HEK293T (cell line): ENCODE measurements at regions not wholly inside any gene's neighbourhood (a gene's known extent, or its start where the extent isn't known, plus 50 kb on each side); places are given as distances from the start of the nearest gene placed in this dataset.

Experiments used
- CTCF ChIA-PET: fragments of 350-600 bp; formaldehyde crosslinking; extraction: SDS; loops from one replicate; lab custom pipeline; 2021; ENCODE audit warnings: antibody characterized with exemption, inconsistent platforms; lab: Yijun Ruan, JAX
- POLR2A ChIA-PET: fragments of 350-600 bp; formaldehyde crosslinking; extraction: SDS; loops from one replicate; lab custom pipeline; 2020; ENCODE audit warnings: antibody characterized with exemption, inconsistent platforms; lab: Yijun Ruan, JAX
- DNase-seq: peaks from one replicate; pipeline ENCODE4 v3.0.0; 2012; ENCODE audit warnings: mixed read lengths; ENCODE audit errors: extremely low spot score
- ARNT ChIP-seq: fragments of 450-650 bp; IDR thresholded peaks from 2 replicates; pipeline ENCODE4 v1.6.1; 2017; ENCODE audit warnings: mild to moderate bottlenecking
- BHLHE40 ChIP-seq: fragments of 450-650 bp; IDR thresholded peaks from 2 replicates; pipeline ENCODE4 v1.6.1; 2016; ENCODE audit warnings: mild to moderate bottlenecking, moderate library complexity, borderline replicate concordance
- CTBP1 ChIP-seq: fragments of 450-650 bp; IDR thresholded peaks from 2 replicates; pipeline ENCODE4 v1.6.1; 2016; ENCODE audit warnings: borderline replicate concordance
- ELF4 ChIP-seq: fragments of 450-650 bp; IDR thresholded peaks from 2 replicates; pipeline ENCODE4 v1.6.1; 2017; ENCODE audit warnings: antibody characterized with exemption
- FOXA1 ChIP-seq: fragments of 450-650 bp; IDR thresholded peaks from 2 replicates; pipeline ENCODE4 v1.6.1; 2016; ENCODE audit warnings: mild to moderate bottlenecking
- FOXK2 ChIP-seq: fragments of 450-650 bp; IDR thresholded peaks from 2 replicates; pipeline ENCODE4 v1.6.1; 2016; ENCODE audit warnings: mild to moderate bottlenecking
- FOXM1 ChIP-seq: fragments of 450-650 bp; IDR thresholded peaks from 2 replicates; pipeline ENCODE4 v1.6.1; 2017; ENCODE audit warnings: mild to moderate bottlenecking, borderline replicate concordance
- HDGF ChIP-seq: fragments of 450-650 bp; IDR thresholded peaks from 2 replicates; pipeline ENCODE4 v1.6.1; 2017; ENCODE audit warnings: antibody characterized with exemption, borderline replicate concordance
- L3MBTL2 ChIP-seq: fragments of 450-650 bp; conservative IDR thresholded peaks from 2 replicates; pipeline ENCODE4 v1.6.1; 2016; ENCODE audit warnings: mild to moderate bottlenecking
- LEF1 ChIP-seq: fragments of 450-650 bp; IDR thresholded peaks from 2 replicates; pipeline ENCODE4 v1.6.1; 2017; ENCODE audit warnings: mild to moderate bottlenecking, borderline replicate concordance
- NFRKB ChIP-seq: fragments of 450-650 bp; IDR thresholded peaks from 2 replicates; pipeline ENCODE4 v1.6.1; 2016; ENCODE audit warnings: mild to moderate bottlenecking, moderate library complexity
- SP1 ChIP-seq: fragments of 450-650 bp; IDR thresholded peaks from 2 replicates; pipeline ENCODE4 v1.6.1; 2017
- SUZ12 ChIP-seq: fragments of 450-650 bp; IDR thresholded peaks from 2 replicates; pipeline ENCODE4 v1.6.1; 2016; ENCODE audit warnings: mild to moderate bottlenecking
- TARDBP ChIP-seq: fragments of 450-650 bp; IDR thresholded peaks from 2 replicates; pipeline ENCODE4 v1.6.1; 2016
- ZNF384 ChIP-seq: fragments of 450-650 bp; IDR thresholded peaks from 2 replicates; pipeline ENCODE4 v1.6.1; 2016
- TF ChIP-seq, protein P1 (sequence below): fragments of 450-650 bp; IDR thresholded peaks from 2 replicates; pipeline ENCODE4 v1.6.1; 2016

DNA sequence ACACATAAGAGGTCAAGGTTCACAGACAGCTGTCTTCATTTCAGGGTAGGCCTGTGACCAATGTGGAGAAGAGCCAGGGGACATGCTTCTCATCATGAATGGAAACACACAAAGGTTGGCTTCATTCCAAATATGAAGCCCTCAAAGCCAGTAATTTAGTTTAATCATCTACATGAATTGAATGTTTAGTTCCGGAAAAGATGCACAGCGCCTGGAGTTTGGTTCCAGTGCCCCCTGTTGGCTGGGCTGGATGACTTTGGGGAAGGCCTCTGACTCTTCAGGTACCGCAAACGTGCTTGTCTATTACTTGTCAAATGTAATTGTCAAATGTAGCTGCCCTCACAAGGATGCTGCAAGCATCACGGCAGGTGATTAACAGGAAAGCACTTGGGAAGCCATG is 130.7 kb downstream of the ADRA2A start:
- DNase-seq: no peak
- no peak for TF ChIP-seq ZNF384
- no peak for TF ChIP-seq BHLHE40
- TF ChIP-seq L3MBTL2: no peak
- no peak for TF ChIP-seq NFRKB
- no peak for TF ChIP-seq ELF4
- no peak for TF ChIP-seq FOXM1
- TF ChIP-seq, protein P1, sequence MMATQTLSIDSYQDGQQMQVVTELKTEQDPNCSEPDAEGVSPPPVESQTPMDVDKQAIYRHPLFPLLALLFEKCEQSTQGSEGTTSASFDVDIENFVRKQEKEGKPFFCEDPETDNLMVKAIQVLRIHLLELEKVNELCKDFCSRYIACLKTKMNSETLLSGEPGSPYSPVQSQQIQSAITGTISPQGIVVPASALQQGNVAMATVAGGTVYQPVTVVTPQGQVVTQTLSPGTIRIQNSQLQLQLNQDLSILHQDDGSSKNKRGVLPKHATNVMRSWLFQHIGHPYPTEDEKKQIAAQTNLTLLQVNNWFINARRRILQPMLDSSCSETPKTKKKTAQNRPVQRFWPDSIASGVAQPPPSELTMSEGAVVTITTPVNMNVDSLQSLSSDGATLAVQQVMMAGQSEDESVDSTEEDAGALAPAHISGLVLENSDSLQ: no peak
- TF ChIP-seq FOXK2: no peak
- TF ChIP-seq SP1: no peak
- TF ChIP-seq LEF1: no peak
- no peak for TF ChIP-seq HDGF
- POLR2A ChIA-PET: no interaction called here
- CTCF ChIA-PET: no interaction called here

DNA sequence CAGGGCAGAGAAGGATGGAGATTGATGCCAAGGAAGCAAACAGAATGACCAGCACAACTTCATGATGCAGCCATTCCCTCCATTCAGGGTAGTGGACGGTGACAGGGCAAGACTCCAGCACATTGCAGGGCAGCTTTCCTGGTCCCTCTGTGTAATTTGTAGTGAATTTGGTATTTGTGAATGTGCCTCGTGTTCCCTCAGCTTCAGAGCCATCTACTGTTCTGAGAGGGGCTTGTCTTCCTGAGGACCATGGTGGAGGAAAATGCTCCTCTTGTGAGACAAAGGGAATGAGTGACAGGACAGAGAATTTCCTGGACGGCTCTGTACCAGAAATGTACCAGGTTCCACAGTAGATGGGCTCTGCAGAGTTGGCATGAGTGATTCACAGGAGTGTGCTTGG is 132.1 kb downstream of the ADRA2A start:
- ChIA-PET POLR2A (no interaction called here), CTCF (no interaction called here)
- no peak for DNase-seq
- TF ChIP-seq SP1: no peak
- TF ChIP-seq, protein P1: no peak
- TF ChIP-seq CTBP1: no peak
- TF ChIP-seq TARDBP: no peak
- TF ChIP-seq SUZ12: no peak
- no peak for TF ChIP-seq FOXK2
- TF ChIP-seq FOXM1: no peak
- TF ChIP-seq LEF1: no peak
- TF ChIP-seq BHLHE40: no peak
- no peak for TF ChIP-seq NFRKB
- TF ChIP-seq ARNT: no peak
- no peak for TF ChIP-seq HDGF
- TF ChIP-seq L3MBTL2: no peak
- TF ChIP-seq ELF4: no peak
- TF ChIP-seq FOXA1: no peak

DNA sequence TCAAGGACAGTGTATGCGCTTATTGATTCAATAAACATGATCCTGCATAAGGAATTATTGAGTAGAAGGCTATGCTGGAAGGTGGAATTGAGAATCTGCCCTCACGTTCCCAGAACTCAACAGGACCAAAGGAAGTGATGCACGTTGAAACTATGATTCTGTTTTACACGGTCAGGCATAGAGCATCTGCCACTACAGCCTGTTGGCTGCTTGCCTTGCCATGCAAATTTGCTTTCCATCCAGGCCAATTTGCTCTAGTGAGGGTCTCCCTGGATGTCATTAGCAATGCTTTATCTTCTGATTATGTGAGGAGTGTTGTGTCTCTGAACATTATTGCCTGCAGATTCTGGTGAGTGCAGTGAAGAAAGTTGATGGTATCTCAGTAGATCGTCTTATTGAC is 132.9 kb downstream of the ADRA2A start:
- POLR2A ChIA-PET: no interaction called here
- DNase-seq: no peak
- CTCF ChIA-PET: no interaction called here
- TF ChIP-seq, protein P1: no peak
- TF ChIP-seq ELF4 (no peak), FOXK2 (no peak), LEF1 (no peak), FOXA1 (no peak), SUZ12 (no peak)

DNA sequence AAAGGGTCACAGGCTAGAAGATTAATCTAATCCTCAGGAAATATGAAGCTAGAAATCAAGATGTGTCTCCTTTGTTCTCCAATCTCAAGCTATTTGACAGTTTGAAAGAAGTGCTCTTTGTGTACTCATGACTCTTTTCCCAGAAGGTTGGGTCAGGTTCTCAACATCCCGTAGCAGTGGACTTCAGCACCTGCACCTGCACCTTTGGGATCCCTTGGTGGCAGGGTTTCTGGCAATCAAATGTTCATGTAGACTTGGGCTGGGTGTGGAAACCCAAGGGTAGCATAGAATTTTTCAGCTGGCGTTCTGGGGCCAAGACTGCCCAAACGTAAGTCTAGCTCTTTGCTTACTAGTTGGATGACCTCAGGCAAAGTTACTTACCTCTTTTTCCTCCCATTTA is 134.4 kb downstream of the ADRA2A start:
- TF ChIP-seq ELF4 (no peak), SP1 (no peak), LEF1 (no peak), HDGF (no peak), TARDBP (no peak), CTBP1 (no peak), L3MBTL2 (no peak), NFRKB (no peak)
- CTCF ChIA-PET: interaction anchor here (0.6 kb wide), 1 partner anchor 60 kb away, joined by 4 read pairs; no protein-coding TSS in a partner anchor
- POLR2A ChIA-PET: no interaction called here
- no peak for DNase-seq

DNA sequence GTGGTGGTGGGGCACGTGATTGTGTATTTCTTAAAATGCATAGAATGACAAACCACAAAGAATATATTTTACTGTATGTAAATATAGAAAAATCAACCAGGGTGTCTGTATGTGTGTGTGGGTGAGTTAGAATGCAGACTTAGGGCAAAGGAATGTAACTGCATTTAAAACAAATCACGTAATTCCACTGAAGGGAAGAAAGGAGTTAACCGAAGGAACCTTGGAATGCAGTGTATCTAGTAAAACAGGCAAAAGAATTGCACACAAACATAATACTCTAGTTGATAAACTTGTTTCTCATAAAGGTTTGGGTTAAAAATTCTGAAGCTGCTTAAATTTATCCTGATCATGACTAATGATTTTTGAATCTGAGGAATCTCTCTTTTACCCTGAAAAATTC is 134.9 kb downstream of the ADRA2A start:
- TF ChIP-seq L3MBTL2 (no peak), SP1 (no peak), FOXA1 (no peak), FOXK2 (no peak), HDGF (no peak), TARDBP (no peak), CTBP1 (no peak), FOXM1 (no peak), BHLHE40 (no peak), LEF1 (no peak), SUZ12 (no peak), NFRKB (no peak), ELF4 (no peak), ZNF384 (no peak)
- TF ChIP-seq, protein P1: no peak
- no peak for DNase-seq
- ChIA-PET CTCF (interaction anchor here (0.6 kb wide), 1 partner anchor 60 kb away, joined by 4 read pairs; no protein-coding TSS in a partner anchor), POLR2A (no interaction called here)

DNA sequence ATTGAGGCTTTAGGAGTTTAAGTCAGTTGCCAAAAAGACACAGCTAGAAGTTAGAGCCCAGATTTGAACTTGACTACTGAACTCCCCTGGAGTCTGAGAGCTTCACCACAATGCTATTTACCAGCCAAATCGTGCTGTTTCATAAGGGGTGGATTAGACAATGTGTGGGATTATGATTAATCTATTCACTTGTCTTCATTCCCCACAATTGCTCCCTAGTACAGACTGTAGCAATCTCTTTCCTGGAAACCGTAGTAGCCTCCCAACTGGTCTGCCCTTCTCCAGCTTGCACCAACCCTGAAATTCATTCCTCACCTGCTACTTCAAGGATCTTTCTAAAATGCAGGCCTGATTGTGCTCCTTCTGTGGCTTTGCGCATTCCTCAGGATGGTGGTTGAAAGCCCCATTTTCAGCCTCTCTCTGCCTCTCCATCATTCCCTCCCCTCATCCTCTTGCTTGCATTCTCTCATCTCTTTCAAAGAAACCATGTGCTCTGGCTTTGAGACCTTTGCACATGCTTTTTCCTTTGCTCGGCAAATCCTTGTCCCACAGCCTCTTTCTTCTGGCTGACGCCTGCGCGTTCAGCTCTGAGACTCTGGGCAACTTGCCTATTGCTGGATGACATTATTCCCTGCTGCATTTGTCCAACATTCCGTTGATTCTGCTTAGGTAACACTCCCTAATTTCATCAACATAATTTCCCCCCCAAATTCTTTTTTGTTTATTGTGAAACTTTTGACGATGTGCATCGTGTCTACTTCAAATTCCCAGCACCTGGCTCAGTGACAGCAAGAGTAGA is 145.1 kb downstream of the ADRA2A start:
- ChIA-PET POLR2A (no interaction called here), CTCF (no interaction called here)
- DNase-seq: no peak
- TF ChIP-seq BHLHE40 (no peak), CTBP1 (no peak), FOXK2 (no peak), LEF1 (no peak), L3MBTL2 (no peak), SP1 (no peak), ZNF384 (no peak), NFRKB (no peak), FOXM1 (no peak), ELF4 (no peak), HDGF (no peak), TARDBP (no peak), SUZ12 (no peak), FOXA1 (no peak), ARNT (no peak)
- TF ChIP-seq, protein P1: no peak
